Gastrocnemius medialis (tissue), 4 donors: ENCODE measurements at regions not wholly inside any gene's neighbourhood (a gene's known extent, or its start where the extent isn't known, plus 50 kb on each side); places are given as distances from the start of the nearest gene placed in this dataset.

Experiments used
- CTCF ChIP-seq, 5 experiments: fragments of 450-650 bp in 3 of 5; fragments of 200-600 bp in 2 of 5; sonication (generic) in 2 of 5; IDR thresholded peaks in 4 of 5; conservative IDR thresholded peaks in 1 of 5; 1 replicate in 4 of 5; 2 replicates in 1 of 5; pipeline ENCODE4 v1.5.1; 2016 to 2019; ENCODE audit warnings: antibody characterized with exemption in 5 of 5, mild to moderate bottlenecking in 3 of 5, moderate library complexity in 3 of 5
- POLR2A ChIP-seq, 2 donors: fragments of 450-650 bp; IDR thresholded peaks; one replicate each; pipeline ENCODE4 v1.6.1; 2017; ENCODE audit warnings: antibody characterized with exemption in 2 of 2, mild to moderate bottlenecking in 2 of 2, moderate library complexity in 2 of 2

GRCh38 chr2:236969767-236970655 lies 115.7 kb upstream of the COPS8 start:
- no peak for TF ChIP-seq CTCF (IDR thresholded peaks at IDR 0.05 in 4 of 5, conservative IDR thresholded peaks at IDR 0.05 in 1 of 5)
- TF ChIP-seq POLR2A (IDR thresholded peaks at IDR 0.05): no peak
